ENCODE measurements at regions not wholly inside any gene's neighbourhood (a gene's known extent, or its start where the extent isn't known, plus 50 kb on each side); places are given as distances from the start of the nearest gene placed in this dataset.

- no peak for DNase-seq
Measured at GRCh38 chr7:68518060-68518459, 1080.2 kb upstream of the AUTS2 start.

DNA sequence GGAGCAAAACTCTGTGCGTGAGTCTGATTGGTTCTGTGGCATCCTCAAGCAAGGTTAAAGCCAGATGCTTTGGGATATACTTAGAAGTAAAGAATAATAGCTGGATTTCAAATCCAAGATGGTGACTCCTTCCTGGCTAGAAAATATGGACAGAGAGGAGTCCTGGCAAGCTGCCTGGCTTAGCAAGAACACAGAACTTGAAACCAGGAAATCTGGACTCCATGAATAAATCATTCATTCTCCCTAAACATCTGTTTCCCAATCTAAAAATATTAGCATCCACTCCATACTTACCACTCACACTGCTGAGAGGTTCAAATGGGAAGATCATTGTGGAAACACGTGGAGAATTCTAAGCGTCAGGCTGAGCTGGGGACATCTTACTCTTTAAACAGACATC lies 1074.1 kb upstream of the AUTS2 start:
- no peak for DNase-seq

DNA sequence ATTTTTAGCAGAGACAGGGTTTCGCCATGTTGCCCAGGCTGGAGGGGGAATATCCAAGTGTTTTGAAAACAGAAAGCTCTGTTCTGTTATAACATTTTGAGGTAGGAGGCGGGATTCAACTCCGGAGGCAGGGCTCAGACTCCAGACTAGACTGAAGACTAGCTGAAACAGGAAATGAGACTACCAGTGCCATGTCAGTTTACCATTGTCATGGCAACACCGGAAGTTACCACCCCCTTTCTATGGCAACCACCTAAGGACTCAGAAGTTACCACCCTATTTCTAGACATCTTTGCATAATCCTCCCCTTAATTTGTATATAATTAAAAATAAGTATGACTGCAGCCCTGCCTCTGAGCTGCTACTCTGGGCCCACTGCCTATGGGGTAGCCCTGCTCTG lies 1069.1 kb upstream of the AUTS2 start:
- peak; percentile 30 for DNase-seq

- DNase-seq, result no peak
Measured at GRCh38 chr7:68535266-68535665, 1063.0 kb upstream of the AUTS2 start.

- no peak for DNase-seq
Measured at GRCh38 chr7:68537051-68537773, 1061.1 kb upstream of the AUTS2 start.

GRCh38 chr7:68537774-68538071 lies 1060.6 kb upstream of the AUTS2 start:
- DNase-seq, result no peak

- DNase-seq, result peak; percentile 37
Measured at GRCh38 chr7:68542831-68543230, 1055.4 kb upstream of the AUTS2 start.

DNA sequence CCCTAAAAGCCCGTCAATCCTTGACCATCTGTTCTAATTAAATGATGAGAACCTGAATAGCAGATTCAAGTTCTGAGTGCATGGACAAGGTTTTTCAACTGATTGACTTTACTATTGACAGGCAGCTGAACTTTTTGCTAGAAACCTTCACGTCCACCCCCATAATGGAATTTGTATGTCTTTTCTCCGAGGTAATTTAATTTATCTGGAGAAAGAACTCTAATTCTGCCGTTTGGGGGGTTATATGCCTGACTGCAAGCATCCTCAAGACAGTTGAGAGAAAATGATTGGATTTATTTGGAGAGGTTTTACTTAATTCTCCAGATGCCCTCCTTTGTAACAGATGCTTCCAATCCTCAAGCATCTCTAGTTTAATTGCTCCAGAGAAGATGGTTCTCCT lies 1053.4 kb upstream of the AUTS2 start:
- no peak for DNase-seq

DNA sequence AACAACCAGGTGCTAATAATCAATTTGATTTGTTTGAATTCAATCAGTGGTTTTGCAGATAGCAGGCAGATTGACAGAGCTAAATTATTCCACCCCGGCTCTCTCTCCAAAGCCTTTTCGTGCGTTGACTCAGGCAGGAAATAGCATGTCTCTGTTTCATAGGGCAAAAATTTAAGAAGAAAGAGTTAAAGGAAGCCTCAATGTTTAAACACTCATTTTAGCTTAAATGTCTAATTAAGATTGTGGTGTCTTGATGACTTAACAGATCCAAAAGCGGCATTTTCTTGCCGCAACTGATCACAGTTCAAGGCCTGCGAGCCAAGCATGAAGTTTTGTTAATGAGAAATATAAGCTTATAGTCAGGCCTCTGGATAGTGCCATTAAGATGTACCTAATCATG lies 1051.1 kb upstream of the AUTS2 start:
- DNase-seq, result no peak

DNA sequence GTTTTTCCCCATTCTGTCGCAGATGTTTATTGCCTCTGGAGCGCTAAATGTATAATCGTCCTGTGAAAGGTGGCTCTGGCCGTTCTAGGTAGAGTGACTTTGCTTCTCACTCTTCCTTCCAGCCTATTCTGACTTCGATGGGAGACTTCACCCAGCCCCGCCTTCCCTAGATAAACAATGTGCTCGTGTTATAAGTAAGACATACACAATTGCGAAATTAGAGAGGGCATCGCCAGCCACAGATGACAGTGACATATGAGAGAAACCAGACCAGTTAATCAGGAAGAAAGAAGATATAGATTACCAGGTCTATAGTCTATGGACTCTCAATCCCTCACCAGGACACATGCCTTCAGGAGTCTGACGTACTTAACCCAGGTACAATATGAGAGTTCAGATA lies 1050.5 kb upstream of the AUTS2 start:
- DNase-seq, result peak; percentile 12

GRCh38 chr7:68550027-68550426 lies 1048.2 kb upstream of the AUTS2 start:
- no peak for DNase-seq

- no peak for DNase-seq
Measured at GRCh38 chr7:68550635-68551034, 1047.6 kb upstream of the AUTS2 start.

DNA sequence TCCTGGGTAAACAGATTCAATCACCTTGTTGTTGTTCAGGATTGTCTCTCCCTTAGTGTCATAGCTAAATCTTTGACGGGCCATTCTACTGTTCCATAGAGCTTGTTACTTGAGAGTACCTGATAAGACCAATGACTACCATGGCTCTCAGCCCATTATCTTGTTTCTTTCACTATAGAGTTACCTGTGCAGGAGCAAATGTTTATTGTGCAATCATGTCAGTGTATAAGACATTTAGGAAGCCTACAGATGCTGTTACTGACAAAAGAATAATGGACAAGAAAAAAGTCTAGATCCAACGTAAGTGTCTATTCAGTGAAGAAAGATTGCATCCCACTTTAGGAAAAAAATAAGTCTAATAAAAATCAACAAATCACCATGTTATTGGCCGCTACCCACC lies 1041.7 kb upstream of the AUTS2 start:
- DNase-seq, result no peak

DNA sequence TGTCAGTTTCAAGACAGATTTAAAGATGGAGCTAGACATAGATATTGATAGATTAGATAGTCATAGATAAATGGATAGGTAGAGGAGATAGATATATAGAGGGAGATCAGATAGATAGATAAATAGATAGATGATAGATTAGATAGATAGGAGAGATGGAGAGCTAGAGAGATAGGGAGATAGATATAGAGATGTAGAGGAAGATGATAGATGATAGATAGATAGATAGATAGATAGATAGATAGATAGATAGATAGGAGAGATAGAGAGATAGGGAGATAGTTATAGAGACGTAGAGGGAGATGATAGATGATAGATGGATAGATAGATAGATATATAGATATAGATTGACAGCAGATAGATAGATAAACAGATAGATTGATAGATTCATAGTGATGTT lies 1038.8 kb upstream of the AUTS2 start:
- no peak for DNase-seq

GRCh38 chr7:68562323-68562899 lies 1035.9 kb upstream of the AUTS2 start:
- DNase-seq, result no peak

DNA sequence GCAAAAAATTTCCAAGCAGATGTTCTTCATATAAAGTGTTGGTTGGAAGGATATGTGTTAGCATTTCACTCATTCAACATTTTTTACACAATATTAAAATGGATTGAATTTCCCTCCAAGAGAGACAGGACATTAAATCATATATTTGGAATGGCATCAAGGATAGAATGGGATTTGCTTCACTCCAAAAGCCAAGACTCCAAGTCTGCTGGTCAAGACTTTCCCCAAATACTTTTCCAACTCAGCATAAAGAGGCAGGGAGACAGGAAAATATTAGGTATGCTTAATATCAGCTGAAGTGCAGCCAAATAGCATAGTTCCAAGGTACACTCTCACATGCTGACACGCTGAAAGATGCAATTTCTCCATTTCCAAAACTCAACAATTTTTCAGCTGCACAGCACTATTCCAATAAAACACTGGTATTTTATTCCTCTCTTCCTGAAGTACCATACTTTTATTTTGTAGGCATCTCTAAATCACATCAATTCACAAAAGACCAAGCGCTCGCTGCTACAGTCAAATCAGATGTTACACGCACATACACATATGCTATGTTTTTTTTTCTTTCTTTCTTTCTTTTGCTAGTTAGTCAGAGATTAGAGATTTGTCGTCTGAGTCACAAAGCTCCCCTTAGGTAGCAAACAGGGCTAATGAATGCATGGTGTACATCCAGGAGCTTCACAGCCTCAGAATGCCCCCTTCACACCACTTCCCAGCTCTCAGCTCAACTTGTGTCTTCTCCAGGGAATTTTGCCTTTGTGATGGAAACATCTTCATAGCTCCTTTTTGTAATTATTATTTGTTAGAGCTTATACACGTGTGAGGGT lies 1033.8 kb upstream of the AUTS2 start:
- no peak for DNase-seq

- DNase-seq, result no peak
Measured at GRCh38 chr7:68571286-68571685, 1027.0 kb upstream of the AUTS2 start.

- DNase-seq, result peak; percentile 97
Measured at GRCh38 chr7:68573271-68574005, 1024.8 kb upstream of the AUTS2 start.

DNA sequence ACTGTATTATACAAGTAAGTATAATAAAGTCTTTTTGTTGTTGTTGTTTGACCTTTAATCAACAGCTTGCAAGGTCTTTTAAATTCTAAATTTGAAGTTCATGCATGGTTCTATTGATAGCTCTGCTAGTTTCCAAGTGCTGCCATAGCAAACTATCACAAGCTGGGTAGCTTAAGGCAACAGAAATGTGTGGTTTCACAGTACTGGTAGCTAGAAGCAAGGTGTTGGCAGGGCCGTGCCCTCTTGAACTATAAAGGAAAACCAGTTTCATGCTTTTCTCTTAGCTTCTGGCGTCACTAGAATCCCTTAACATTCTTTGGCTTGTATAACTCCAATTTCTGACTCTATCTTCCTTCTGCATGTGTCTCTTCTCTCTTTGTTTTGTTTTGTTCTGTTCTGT lies 1021.9 kb upstream of the AUTS2 start:
- DNase-seq, result no peak

- DNase-seq, result no peak
Measured at GRCh38 chr7:68581417-68581816, 1016.9 kb upstream of the AUTS2 start.

DNA sequence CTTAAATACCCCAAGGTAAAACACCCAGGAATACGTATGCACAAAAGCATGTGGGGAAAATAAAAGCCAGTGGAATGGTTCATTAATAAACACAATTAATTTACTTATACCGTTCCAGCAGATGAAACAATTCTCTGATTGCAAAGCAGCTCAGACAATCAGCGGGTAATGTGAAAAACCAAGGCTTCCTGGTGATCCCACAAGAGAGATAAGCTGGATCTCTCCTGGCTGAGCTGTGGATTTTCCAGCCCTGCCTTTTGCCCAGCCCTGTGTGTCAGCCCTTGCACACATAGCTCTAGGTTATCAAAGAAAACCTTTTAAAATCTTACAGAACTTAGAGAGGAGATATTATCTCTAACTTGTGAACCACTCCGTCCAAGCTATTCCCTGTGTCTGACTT lies 1010.7 kb upstream of the AUTS2 start:
- no peak for DNase-seq

DNA sequence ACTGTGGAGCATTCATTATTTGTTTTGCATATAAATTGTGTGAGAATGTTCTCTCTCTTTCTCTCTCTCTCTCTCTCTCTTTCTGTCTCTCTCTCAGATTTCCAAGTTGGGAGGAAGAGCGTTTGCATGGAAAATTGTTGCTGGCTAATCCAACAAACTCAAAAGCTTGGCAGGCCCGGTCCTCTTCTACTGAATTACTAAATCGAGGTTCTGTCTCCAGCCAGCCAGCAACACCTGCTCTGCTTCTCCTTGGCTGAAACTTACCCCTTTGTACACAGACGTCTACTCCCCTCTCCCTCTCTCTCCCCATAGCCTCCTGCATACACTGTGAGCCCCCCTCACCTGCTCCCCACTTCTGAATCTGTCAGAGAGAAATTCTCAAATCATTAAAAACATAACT lies 996.4 kb upstream of the AUTS2 start:
- no peak for DNase-seq

DNA sequence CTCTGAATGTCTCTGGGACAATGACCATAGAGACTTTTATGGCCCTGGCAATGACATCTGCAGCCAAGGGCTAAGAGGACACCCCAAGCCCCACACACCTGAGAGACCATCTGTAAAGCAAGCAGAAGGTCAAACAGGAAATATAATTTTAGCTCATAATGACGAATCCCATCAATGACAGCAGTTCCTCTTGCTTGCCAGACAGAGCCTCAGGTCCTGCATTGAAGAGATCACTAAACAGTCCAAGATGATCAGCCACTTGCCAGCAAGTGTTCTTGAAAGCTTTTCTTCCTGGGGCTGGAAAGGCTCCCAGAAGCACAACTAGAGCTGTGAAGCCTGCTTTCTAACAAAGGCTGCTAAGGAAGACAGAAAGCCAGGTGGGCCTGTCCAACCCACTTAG lies 993.7 kb upstream of the AUTS2 start:
- peak; percentile 55 for DNase-seq

- DNase-seq, result no peak
Measured at GRCh38 chr7:68610701-68611100, 987.6 kb upstream of the AUTS2 start.

Measured in NCI-H146 (cell line).